Nephron progenitor cell (in vitro differentiated cells): ENCODE measurements at regions not wholly inside any gene's neighbourhood (a gene's known extent, or its start where the extent isn't known, plus 50 kb on each side); places are given as distances from the start of the nearest gene placed in this dataset.

Experiments used
- DNase-seq: peaks from one replicate; pipeline ENCODE4 v3.0.0; 2021
- H3K27ac Mint-ChIP-seq: 2 replicates; pipeline ENCODE4 v1.8.0; 2021; ENCODE audit warnings: mild to moderate bottlenecking, moderate library complexity, mixed read lengths
- H3K27me3 Mint-ChIP-seq: 2 replicates; pipeline ENCODE4 v1.8.0; 2021; ENCODE audit warnings: mild to moderate bottlenecking, low read depth, mixed read lengths; ENCODE audit not compliant: poor library complexity
- H3K36me3 Mint-ChIP-seq: 2 replicates; pipeline ENCODE4 v1.8.0; 2021; ENCODE audit warnings: low read depth, mixed read lengths
- H3K4me1 Mint-ChIP-seq: 2 replicates; pipeline ENCODE4 v1.8.0; 2021; ENCODE audit warnings: mixed read lengths
- H3K4me3 Mint-ChIP-seq: 2 replicates; pipeline ENCODE4 v1.8.0; 2021; ENCODE audit warnings: mild to moderate bottlenecking, moderate library complexity, mixed read lengths
- H3K9me3 Mint-ChIP-seq: 2 replicates; pipeline ENCODE4 v1.8.0; 2021; ENCODE audit warnings: mild to moderate bottlenecking, moderate library complexity, mixed read lengths
- TF ChIP-seq, protein P1 (sequence below): fragments of 200-600 bp; sonication (generic); IDR thresholded peaks from 2 replicates; pipeline ENCODE4 v1.5.0; 2021; ENCODE audit warnings: antibody characterized with exemption

DNA sequence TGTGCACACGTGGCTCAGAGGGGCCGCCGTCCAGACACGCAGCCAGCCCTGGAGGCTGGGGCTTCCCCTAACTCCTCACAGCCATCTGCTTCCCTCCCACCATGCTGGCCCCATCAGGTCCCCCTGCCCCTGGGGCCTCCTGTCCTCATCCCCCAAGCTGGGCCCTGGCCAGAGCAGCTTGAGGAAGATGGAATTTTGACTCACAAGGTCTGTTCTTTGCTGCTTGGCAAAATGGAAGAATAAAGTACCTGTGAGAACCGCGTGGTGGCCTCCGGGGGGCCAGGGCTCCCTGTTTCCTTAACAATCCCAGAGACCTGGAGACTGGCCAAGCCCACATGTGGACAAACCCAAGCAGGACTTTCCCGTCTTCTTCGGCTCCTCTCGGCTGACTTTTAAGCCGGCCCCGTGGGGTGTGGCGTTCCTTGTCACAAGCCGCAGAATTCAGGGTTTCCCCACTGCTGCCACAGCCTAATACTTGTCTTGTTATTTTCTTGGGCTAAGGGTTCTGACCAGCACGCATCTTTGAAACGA is 872.8 kb downstream of the BRD1 start:
- TF ChIP-seq, protein P1, sequence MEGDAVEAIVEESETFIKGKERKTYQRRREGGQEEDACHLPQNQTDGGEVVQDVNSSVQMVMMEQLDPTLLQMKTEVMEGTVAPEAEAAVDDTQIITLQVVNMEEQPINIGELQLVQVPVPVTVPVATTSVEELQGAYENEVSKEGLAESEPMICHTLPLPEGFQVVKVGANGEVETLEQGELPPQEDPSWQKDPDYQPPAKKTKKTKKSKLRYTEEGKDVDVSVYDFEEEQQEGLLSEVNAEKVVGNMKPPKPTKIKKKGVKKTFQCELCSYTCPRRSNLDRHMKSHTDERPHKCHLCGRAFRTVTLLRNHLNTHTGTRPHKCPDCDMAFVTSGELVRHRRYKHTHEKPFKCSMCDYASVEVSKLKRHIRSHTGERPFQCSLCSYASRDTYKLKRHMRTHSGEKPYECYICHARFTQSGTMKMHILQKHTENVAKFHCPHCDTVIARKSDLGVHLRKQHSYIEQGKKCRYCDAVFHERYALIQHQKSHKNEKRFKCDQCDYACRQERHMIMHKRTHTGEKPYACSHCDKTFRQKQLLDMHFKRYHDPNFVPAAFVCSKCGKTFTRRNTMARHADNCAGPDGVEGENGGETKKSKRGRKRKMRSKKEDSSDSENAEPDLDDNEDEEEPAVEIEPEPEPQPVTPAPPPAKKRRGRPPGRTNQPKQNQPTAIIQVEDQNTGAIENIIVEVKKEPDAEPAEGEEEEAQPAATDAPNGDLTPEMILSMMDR, result no peak
- Mint-ChIP-seq H3K9me3 (no peaks in the 10 kb centered on the region), H3K36me3 (no peaks in the 10 kb centered on the region), H3K27ac (no peak overlapping the region), H3K27me3 (peaks cover 12% of the 10 kb centered on the region), H3K4me3 (no peak overlapping the region), H3K4me1 (peaks cover 23% of the 10 kb centered on the region)
- no peak for DNase-seq

DNA sequence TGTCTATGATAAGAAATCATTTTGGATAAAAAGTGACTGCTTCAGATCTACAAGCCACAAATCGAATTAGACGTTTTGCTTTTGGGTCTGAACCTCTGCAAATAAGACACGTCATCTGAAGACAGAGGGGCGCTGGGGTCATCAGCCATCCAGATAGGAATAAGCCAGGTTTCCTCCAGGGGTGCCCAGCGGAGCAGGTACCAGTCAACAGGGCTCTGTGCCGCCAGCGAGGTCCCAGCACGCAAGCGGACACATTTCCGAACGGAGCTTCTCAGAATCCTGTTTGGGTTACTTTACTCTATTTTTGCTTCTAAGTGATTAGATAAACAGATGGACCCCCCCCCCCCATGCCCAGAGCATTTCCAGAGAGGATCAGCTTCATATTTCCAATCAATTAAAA is 873.8 kb downstream of the BRD1 start:
- no peak overlapping the region for H3K27ac Mint-ChIP-seq
- TF ChIP-seq, protein P1, result no peak
- H3K9me3 Mint-ChIP-seq, result no peaks in the 10 kb centered on the region
- H3K4me1 Mint-ChIP-seq, result peaks cover 27% of the 10 kb centered on the region
- H3K27me3 Mint-ChIP-seq, result peaks cover 18% of the 10 kb centered on the region
- no peak overlapping the region for H3K4me3 Mint-ChIP-seq
- no peak for DNase-seq
- no peaks in the 10 kb centered on the region for H3K36me3 Mint-ChIP-seq

DNA sequence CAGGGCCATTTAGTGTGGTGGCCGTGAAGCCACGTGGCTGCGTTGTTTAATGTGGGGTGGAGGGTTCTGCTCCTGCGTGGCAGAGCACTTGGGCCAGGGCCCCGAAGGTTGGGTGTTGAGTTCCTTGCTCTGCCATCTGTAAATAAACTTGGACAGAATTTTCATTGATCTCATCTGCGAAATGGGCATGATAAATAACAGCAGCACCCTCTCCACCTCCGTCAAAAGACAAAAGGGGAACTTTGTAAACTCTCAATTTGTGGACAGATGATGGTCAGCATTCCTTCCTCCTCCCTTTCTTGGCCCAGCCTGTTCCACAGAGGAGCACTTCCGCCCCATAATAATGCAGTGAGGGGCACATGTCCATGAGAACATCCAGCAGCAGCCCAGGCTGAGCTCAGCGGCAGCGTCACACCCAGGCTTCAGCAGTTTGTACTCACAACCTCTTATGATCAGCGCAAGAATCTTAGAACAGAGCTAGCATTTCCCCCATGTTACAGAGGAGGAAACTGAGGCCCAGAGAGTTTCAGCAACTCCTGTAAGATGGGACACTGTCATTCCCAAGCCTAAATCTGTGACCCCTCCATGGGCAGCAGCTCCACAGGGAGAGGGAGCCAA is 874.5 kb downstream of the BRD1 start:
- DNase-seq, result no peak
- H3K36me3 Mint-ChIP-seq, result no peaks in the 10 kb centered on the region

DNA sequence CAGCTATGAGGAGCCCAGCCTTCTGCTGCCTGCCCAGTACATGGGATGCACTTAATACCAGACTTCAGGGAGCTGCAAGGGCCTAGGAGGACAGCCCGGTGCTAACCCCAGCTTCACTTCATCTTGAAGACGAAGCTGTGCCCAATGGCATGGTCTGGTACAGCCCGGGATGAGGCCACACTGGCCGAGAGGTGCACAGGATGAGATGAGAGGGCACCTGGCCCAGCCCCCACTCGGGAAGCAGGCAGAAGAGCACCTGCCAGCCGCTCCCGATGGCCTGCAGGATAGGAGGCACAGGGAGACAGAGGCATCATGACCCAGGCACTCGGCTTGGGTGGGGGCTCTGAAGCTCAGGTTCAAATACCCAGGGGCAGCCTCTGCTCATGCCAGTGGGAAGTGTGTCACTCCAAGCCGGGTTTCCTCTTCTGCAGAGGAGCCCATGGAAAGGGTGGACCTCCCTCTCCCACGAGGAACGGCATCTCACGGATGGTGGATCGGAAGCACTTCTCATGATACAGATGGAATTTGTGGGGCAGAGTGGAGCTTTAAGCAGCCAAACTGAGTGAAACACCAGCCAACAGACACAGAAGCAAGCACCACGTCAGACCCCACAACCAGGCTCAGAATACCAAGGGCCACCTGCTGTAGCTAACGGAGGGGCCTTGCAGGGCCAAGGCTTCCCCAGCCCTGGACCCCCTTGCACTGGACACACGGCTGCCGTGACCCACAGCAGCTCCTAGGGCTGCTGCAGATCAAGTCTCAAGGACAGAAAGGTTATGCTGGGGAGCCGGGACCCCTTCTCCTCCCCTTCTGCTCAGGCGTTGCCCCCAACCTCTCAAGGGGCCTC is 875.2 kb downstream of the BRD1 start:
- TF ChIP-seq, protein P1, result no peak
- Mint-ChIP-seq H3K4me1 (peaks cover 27% of the 10 kb centered on the region), H3K27ac (no peak overlapping the region), H3K4me3 (no peak overlapping the region), H3K9me3 (no peaks in the 10 kb centered on the region), H3K27me3 (peaks cover 13% of the 10 kb centered on the region), H3K36me3 (no peaks in the 10 kb centered on the region)
- DNase-seq, result no peak

More for the DNA sequence above, 874.5 kb downstream of the BRD1 start:
- H3K27ac Mint-ChIP-seq, result no peak overlapping the region
- peaks cover 14% of the 10 kb centered on the region for H3K27me3 Mint-ChIP-seq
- H3K4me3 Mint-ChIP-seq, result no peak overlapping the region
- TF ChIP-seq, protein P1, result no peak
- H3K9me3 Mint-ChIP-seq, result no peaks in the 10 kb centered on the region
- H3K4me1 Mint-ChIP-seq, result peaks cover 27% of the 10 kb centered on the region

DNA sequence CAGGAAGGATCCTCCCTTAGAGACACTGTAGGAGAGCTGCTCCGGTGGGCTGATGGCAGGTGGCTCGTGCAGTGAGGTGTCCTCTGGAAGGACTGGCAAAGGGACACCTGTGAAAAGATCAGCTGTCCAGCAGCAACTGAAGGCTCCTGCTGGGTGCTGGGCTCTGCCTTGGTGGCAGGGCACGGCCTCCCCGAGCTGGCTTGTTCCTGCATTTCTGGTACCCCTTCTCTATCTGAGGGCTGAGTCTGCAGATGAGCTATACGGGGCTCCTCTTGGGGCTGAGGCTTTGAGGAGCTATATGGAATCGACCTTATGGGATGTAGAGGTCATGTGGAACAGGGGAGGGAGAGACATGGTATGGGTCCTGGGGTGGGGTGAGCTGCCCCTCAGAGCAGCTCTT is 875.8 kb downstream of the BRD1 start:
- Mint-ChIP-seq H3K27me3 (peaks cover 13% of the 10 kb centered on the region), H3K4me1 (peaks cover 27% of the 10 kb centered on the region), H3K36me3 (no peaks in the 10 kb centered on the region), H3K27ac (no peak overlapping the region), H3K4me3 (no peak overlapping the region), H3K9me3 (no peaks in the 10 kb centered on the region)
- TF ChIP-seq, protein P1, result no peak
- DNase-seq, result no peak
